H1 (cell line): ENCODE measurements at regions not wholly inside any gene's neighbourhood (a gene's known extent, or its start where the extent isn't known, plus 50 kb on each side); places are given as distances from the start of the nearest gene placed in this dataset.

Source experiments
- EP300 ChIP-seq, 2 experiments: IDR thresholded peaks; 1 replicate in 1 of 2; 2 replicates in 1 of 2; pipeline ENCODE4 v1.6.1; 2011 to 2012; ENCODE audit warnings: low read depth in 2 of 2, low read length in 2 of 2, mild to moderate bottlenecking in 2 of 2, borderline replicate concordance in 1 of 2, inconsistent platforms in 1 of 2, moderate library complexity in 1 of 2
- HDAC6 ChIP-seq: IDR thresholded peaks from one replicate; pipeline ENCODE4 v1.7.1; 2012; ENCODE audit warnings: low read depth, mild to moderate bottlenecking, inconsistent platforms, low read length, moderate library complexity
- RXRA ChIP-seq: IDR thresholded peaks from 2 replicates; pipeline ENCODE4 v1.6.1; 2011; ENCODE audit warnings: low read depth, mild to moderate bottlenecking, low read length, moderate library complexity; ENCODE audit not compliant: insufficient read depth
- SIX5 ChIP-seq: IDR thresholded peaks from 2 replicates; pipeline ENCODE4 v1.6.1; 2011; ENCODE audit warnings: mild to moderate bottlenecking, low read depth, low read length
- TAF1 ChIP-seq: IDR thresholded peaks from 2 replicates; pipeline ENCODE4 v1.6.1; 2011; ENCODE audit warnings: mild to moderate bottlenecking, low read depth, low read length

GRCh38 chr3:141814375-141814774, 51.2 kb downstream of the GRK7 start (continued):
- TF ChIP-seq EP300 (IDR thresholded peaks at IDR 0.05; ENCODE audit: borderline replicate concordance in 1 of 2, low read depth in 2 of 2, low read length in 2 of 2) (no peak), TAF1 (no peak), SIX5 (no peak), HDAC6 (no peak), RXRA (no peak)
